ENCODE measurements at regions not wholly inside any gene's neighbourhood (a gene's known extent, or its start where the extent isn't known, plus 50 kb on each side); places are given as distances from the start of the nearest gene placed in this dataset.

- DNase-seq (ENCODE audit: low read depth in 2 of 2, low spot score in 1 of 2): no peak
These were observed 388.1 kb upstream of the KLHL29 start for GRCh38 chr2:22996911-22997310.

DNA sequence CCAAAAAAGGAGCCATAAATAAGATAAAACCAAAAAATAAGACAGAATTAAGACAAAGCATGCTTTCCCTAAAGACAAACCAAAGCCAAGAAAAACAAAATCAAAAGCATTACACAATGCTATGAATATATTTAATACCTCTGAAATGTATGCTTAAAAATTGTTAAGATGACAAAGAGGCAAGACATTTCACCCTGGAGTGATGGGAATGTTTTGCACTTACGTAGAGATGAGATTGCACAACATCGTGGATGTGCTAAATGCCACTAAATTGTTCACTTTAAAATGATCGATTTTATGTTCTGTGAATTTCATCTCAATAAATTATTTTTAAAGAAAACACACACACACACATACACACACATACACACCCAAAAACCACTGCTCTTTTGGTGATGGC, 386.6 kb upstream of the KLHL29 start:
- no peak for DNase-seq (ENCODE audit: low read depth in 2 of 2, low spot score in 1 of 2)

DNA sequence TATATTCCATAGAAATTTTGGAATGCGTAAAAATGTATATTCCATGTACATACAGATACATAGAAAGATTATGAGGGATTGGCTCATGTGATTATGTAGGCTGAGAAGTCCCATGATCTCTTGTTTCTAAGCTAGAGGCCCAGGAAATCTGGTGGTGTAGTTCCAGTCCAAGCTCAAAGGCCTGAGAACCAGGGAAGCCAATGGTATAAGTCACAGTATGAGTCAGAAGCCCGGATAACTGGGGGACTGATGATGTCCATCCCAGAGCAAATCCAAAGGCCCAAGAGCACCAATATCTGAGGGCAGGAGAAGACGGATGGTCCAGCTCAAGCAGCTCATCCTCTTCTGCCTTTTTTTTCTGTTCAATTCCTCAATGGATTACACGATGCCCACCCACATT, 385.0 kb upstream of the KLHL29 start:
- no peak for DNase-seq (ENCODE audit: low read depth in 2 of 2, low spot score in 1 of 2)

DNA sequence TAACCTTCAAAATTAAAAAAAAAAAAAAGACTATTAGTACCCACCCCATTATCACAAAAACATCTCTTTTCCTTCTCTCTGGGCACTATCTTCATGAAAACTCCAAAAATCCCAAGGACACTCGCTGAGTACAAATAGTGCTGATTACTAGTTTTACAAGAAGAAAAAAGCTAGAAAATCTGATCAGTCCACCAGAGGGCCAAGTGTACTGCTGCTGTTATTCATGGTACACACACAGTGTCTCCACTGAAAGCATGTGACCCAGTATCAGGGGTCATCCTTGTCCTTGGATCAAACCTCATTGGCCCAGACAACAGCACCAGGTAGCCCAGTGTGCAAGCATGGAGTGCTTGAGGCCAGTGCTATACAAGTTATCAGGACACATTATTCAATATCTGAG, 382.7 kb upstream of the KLHL29 start:
- no peak for DNase-seq (ENCODE audit: low read depth in 2 of 2, low spot score in 1 of 2)

DNA sequence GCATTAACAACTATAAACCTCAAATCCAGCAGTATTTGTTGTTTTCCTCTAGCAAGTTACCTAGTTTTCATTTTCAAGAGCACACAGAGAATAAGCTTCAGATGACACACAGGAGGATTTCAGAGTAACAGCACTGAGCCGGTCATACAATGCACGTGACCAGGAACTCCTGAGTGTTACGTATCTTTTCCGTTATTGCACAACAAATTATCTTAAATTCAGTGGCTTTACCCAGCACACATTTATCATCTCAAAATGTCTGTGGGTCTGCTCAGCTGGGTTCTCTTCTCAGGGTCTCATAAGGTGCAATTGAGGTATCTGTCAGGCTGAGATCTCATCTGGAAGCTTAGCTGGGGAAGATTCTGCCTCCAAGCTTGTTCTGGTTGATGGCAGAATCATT, 379.5 kb upstream of the KLHL29 start:
- DNase-seq (ENCODE audit: low read depth in 2 of 2, low spot score in 1 of 2): no peak

DNA sequence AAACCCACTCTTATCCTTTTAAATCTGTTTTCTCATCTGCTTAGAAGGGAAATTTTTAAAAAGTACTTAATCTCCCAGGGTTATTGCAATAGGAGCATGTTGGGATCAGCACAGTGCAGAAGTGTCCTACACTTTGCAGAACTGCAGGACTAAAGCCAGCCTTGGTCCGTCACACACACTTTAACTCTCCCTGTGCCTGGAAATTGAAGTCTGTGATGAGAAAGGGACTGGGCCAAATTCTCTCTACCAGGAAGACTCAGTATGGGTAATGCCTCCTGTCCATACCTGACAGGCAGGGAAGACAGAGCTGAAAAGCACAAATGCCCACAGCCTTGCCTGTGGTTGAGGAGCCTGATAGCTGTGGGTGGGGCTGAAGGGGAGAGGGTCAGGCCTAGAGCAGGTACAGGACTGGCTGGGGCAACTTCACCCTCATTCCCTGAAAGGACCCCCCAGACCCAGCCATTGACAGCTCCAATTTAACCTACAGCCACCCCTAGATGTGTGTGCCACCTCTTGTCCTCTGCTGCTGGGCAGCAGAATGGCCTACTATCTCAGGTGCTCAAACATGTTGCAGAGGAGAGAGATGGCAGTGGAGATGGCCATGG, 377.2 kb upstream of the KLHL29 start:
- DNase-seq (ENCODE audit: low read depth in 2 of 2, low spot score in 1 of 2): no peak

DNA sequence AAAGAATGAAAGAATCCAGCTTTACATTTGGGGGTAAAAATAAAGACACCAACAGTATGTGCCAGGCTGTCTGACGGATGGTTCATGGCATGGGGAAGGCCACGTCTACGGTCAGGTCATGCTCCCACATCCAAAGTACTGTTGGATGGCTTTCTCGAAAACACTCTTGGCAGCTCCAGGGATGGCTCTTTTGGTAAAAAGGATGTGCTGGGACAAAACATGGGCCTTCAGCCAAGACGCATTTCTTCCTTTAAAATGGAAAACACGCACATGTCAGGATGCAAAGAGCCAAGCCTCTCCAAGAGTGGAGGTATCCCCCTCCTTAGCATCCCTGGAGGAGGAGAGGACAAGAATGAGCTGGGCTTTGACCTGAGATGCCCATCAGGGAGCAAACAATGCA, 376.5 kb upstream of the KLHL29 start:
- DNase-seq (ENCODE audit: low read depth in 2 of 2, low spot score in 1 of 2): no peak

DNA sequence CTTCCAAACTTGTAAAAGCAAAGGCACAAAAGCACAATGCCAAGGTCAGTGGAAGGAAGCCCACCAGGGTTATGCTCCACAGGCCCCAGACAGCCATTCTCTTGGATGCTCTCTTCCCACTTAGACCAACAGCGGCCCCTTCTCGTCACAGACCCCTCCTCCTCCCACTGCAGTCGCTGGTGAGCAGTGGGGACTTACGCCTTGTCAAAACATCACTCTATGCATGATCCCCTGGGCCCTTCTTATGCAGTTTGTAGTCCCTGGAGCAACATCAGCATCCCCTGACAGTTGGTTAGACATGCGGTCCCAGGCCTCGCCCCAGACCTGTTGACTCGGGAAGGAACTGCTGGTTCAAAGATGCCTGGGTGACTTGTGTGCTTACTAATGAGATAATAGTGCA, 376.0 kb upstream of the KLHL29 start:
- DNase-seq (ENCODE audit: low read depth in 2 of 2, low spot score in 1 of 2): no peak

- DNase-seq (ENCODE audit: low read depth in 2 of 2, low spot score in 1 of 2): no peak
These were observed 375.3 kb upstream of the KLHL29 start for GRCh38 chr2:23009545-23010149.

DNA sequence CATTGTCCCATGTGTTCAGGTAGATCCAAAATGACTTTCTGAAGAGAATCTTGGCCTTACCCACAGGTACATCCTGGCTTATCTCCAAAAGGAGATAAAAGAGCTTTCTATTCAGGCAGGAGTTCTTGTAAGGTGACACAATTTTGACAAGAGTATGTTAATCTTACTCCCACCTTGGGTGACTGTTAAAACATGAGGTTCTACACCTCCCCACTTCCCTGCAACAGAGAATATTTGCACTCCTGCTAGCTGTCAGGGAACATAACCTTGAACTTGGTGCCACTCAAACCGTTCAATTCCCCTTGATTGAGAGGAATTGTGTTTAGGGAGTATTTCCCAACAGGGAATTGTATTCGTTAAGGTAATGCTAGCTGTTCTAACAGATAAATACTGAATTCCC, 372.5 kb upstream of the KLHL29 start:
- DNase-seq (ENCODE audit: low read depth in 2 of 2, low spot score in 1 of 2): no peak

DNA sequence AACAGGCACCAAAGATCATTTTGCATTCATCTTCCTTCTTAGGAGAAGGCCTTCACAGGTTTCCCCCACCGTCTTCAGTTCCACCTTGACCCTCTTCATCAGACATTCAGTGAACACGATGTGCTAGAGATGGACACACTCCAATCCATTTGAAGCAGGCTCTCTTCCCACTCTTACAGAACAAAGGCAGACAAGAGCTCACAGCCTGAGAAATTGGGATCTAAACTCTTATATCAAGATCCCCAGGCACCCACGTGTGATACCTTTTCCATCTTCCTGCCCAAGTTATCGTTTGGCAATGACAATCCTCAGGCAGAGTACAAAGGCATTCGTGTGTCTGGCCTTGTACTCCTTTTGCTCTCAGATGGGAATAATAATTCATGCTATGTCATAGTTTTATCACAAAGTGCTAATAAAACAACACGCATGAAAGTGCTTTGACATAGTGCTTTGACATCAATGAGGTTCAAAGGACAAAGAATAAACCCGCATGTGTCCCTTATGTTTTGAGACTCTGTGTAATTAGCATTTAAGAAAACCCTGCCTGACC, 369.3 kb upstream of the KLHL29 start:
- no peak for DNase-seq (ENCODE audit: low read depth in 2 of 2, low spot score in 1 of 2)

- DNase-seq (ENCODE audit: low read depth in 2 of 2, low spot score in 1 of 2): no peak
These were observed 365.5 kb upstream of the KLHL29 start for GRCh38 chr2:23019476-23019875.

GRCh38 chr2:23020659-23021058, 364.3 kb upstream of the KLHL29 start:
- no peak for DNase-seq (ENCODE audit: low read depth in 2 of 2, low spot score in 1 of 2)

GRCh38 chr2:23021311-23022120, 363.5 kb upstream of the KLHL29 start:
- no peak for DNase-seq (ENCODE audit: low read depth in 2 of 2, low spot score in 1 of 2)

- no peak for DNase-seq (ENCODE audit: low read depth in 2 of 2, low spot score in 1 of 2)
These were observed 361.3 kb upstream of the KLHL29 start for GRCh38 chr2:23023722-23024121.

DNA sequence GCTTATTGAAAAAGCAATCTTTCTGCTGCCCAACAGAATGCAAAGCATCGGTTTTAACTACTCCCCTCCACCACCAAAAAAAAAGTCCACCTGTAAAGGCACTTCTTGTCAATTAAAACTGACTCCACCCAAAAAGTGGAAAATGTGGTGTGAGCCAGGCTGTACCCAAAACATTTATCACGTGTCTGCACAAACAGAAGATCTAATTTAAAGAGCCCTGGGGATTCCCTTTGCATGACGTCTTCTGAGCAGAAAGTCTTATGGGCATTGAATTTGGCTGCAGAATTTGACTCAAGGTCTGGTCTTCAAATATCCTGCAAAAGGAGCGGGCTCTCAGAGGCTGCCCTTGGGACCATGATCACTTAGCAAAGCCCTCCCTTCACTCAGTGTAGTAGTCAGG, 358.3 kb upstream of the KLHL29 start:
- no peak for DNase-seq (ENCODE audit: low read depth in 2 of 2, low spot score in 1 of 2)

GRCh38 chr2:23027396-23027795, 357.6 kb upstream of the KLHL29 start:
- no peak for DNase-seq (ENCODE audit: low read depth in 2 of 2, low spot score in 1 of 2)

DNA sequence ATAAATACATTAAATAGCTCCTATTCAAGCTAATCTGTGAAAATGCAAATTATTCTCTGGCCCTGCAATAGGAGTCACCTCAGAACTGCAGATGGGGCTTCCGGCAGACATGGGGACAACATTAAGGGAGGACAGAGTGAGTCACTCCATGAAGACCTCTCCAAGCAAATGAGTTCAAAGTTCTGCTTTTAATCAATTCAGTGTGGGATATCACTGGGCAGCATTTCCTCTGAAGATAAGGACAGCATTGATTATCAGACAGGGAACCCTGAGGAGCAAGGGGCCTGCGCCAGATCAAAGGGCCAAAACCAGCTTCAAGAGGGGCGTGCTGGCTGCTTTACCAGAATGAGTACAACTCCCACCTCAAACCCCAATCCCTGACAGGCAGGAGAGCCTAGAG, 356.9 kb upstream of the KLHL29 start:
- DNase-seq (ENCODE audit: low read depth in 2 of 2, low spot score in 1 of 2): no peak

GRCh38 chr2:23029111-23029510, 355.9 kb upstream of the KLHL29 start:
- DNase-seq (ENCODE audit: low read depth in 2 of 2, low spot score in 1 of 2): no peak

- no peak for DNase-seq (ENCODE audit: low read depth in 2 of 2, low spot score in 1 of 2)
These were observed 355.0 kb upstream of the KLHL29 start for GRCh38 chr2:23029951-23030350.

DNA sequence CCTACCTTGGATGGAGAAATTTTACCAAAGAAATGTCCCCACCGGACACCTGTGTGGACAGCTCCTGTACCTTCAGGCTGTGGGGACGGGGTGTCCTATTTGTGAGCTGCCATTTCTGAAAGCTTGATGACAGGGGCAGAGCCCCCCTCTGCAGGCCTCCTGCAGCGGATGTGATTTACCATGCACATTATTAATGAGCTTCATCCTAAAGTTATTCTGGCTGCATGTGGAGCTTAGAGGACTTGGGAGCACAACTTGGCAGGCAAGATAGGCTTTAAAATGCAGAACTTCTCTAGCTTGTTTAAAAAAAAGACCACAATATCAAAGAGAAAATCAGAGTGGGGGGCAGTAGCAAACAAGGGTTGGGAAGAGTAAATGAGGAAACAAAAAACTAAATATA, 350.0 kb upstream of the KLHL29 start:
- DNase-seq (ENCODE audit: low read depth in 2 of 2, low spot score in 1 of 2): no peak

DNA sequence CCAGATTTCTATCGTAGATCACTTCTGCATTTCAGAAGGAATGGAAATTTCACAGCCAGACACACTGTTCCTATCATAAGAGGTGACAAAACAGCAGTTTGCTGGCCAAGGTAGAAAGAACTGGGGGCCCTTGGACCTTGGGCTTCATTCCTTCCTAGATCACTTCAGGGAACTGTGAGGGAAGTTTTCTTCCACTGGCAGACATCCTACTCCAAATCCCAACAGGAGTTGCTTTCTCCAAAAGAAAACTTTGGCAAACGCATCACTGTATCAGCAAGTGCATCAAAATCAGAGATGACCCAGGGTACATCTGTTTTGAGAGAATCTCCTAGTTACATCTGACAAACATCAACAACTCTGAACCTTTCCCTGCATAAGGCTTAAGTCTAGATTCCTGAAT, 348.4 kb upstream of the KLHL29 start:
- no peak for DNase-seq (ENCODE audit: low read depth in 2 of 2, low spot score in 1 of 2)
